CD14-positive monocyte (primary cell): ENCODE measurements at regions not wholly inside any gene's neighbourhood (a gene's known extent, or its start where the extent isn't known, plus 50 kb on each side); places are given as distances from the start of the nearest gene placed in this dataset.

Experiments used
- DNase-seq, 3 donors: peaks; one replicate each; pipeline ENCODE4 v3.0.0-alpha.2; 2011 to 2022
- H2AFZ ChIP-seq: 2 replicates; pipeline ENCODE4 v1.6.0; 2012; ENCODE audit warnings: mild to moderate bottlenecking, low read depth, low read length, inconsistent platforms; ENCODE audit not compliant: insufficient read depth, poor library complexity, severe bottlenecking
- H3K27ac ChIP-seq, 2 donors: 1 replicate in 1 of 2; 2 replicates in 1 of 2; pipeline ENCODE4 v1.5.1; 2012 to 2013; ENCODE audit warnings: low read length in 2 of 2, control low read depth in 1 of 2, inconsistent platforms in 1 of 2, low read depth in 1 of 2, mild to moderate bottlenecking in 1 of 2
- H3K27me3 ChIP-seq, 2 donors: one replicate each; pipeline versions ENCODE4 v1.6.0 to v1.6.1; 2011 to 2013; ENCODE audit warnings: low read length in 2 of 2; ENCODE audit not compliant: control insufficient read depth in 2 of 2, insufficient read depth in 2 of 2
- H3K36me3 ChIP-seq, 2 donors: replicated peaks in 1 of 2; 1 replicate in 1 of 2; 2 replicates in 1 of 2; pipeline versions ENCODE4 v1.5.1 to v1.6.1; 2012 to 2013; ENCODE audit warnings: low read length in 2 of 2, control low read depth in 1 of 2, inconsistent platforms in 1 of 2, mild to moderate bottlenecking in 1 of 2; ENCODE audit not compliant: insufficient read depth in 2 of 2, control insufficient read depth in 1 of 2
- H3K4me1 ChIP-seq, 2 donors: 1 replicate in 1 of 2; 2 replicates in 1 of 2; pipeline versions ENCODE4 v1.5.1 to v1.6.1; 2012 to 2013; ENCODE audit warnings: low read length in 2 of 2, control low read depth in 1 of 2, inconsistent platforms in 1 of 2, mild to moderate bottlenecking in 1 of 2, moderate library complexity in 1 of 2; ENCODE audit not compliant: insufficient read depth in 2 of 2, control insufficient read depth in 1 of 2
- H3K4me2 ChIP-seq: replicated peaks from 2 replicates; pipeline ENCODE3; 2012; ENCODE audit warnings: low read length, moderate library complexity, mild to moderate bottlenecking; ENCODE audit not compliant: poor library complexity, severe bottlenecking; ENCODE audit errors: extremely low read depth
- H3K4me3 ChIP-seq, 3 experiments: fragments of 200-600 bp in 1 of 3; sonication (generic) in 1 of 3; replicated peaks in 1 of 3; 1 replicate in 2 of 3; 2 replicates in 1 of 3; pipeline ENCODE4 v1.5.1; 2011 to 2013; ENCODE audit warnings: low read length in 3 of 3, mild to moderate bottlenecking in 3 of 3, control low read depth in 2 of 3, low read depth in 2 of 3, inconsistent platforms in 1 of 3, moderate library complexity in 1 of 3
- H3K79me2 ChIP-seq: 2 replicates; pipeline ENCODE4 v1.6.0; 2012; ENCODE audit warnings: mild to moderate bottlenecking, control low read depth, inconsistent platforms, low read length, moderate library complexity; ENCODE audit not compliant: insufficient read depth
- H3K9ac ChIP-seq: 2 replicates; pipeline ENCODE4 v1.6.0; 2017; ENCODE audit warnings: low read length, mild to moderate bottlenecking; ENCODE audit not compliant: insufficient read depth, poor library complexity, severe bottlenecking
- H3K9me3 ChIP-seq, 2 donors: replicated peaks in 1 of 2; 1 replicate in 1 of 2; 2 replicates in 1 of 2; pipeline versions ENCODE4 v1.5.1 to v1.6.1; 2012 to 2013; ENCODE audit warnings: low read length in 2 of 2, control low read depth in 1 of 2; ENCODE audit not compliant: control insufficient read depth in 1 of 2, insufficient read depth in 1 of 2
- H4K20me1 ChIP-seq: 2 replicates; pipeline ENCODE4 v1.6.0; 2012; ENCODE audit warnings: mild to moderate bottlenecking, low read length, control low read depth, moderate library complexity; ENCODE audit not compliant: insufficient read depth
- H3K27ac Mint-ChIP-seq, 7 donors: one replicate each; pipeline ENCODE4 v1.8.0; 2020; ENCODE audit warnings: mild to moderate bottlenecking in 7 of 7, mixed read lengths in 7 of 7, moderate library complexity in 6 of 7, inconsistent platforms in 2 of 7
- H3K27me3 Mint-ChIP-seq, 3 donors: one replicate each; pipeline ENCODE4 v1.8.0; 2021 to 2022; ENCODE audit warnings: low read depth in 3 of 3, mild to moderate bottlenecking in 3 of 3, mixed read lengths in 3 of 3, moderate library complexity in 3 of 3, inconsistent platforms in 1 of 3
- H3K36me3 Mint-ChIP-seq, 2 donors: one replicate each; pipeline ENCODE4 v1.8.0; 2020; ENCODE audit warnings: mixed read lengths in 2 of 2, inconsistent platforms in 1 of 2, mild to moderate bottlenecking in 1 of 2
- H3K4me1 Mint-ChIP-seq: one replicate; pipeline ENCODE4 v1.8.0; 2020; ENCODE audit warnings: mild to moderate bottlenecking, mixed read lengths
- H3K4me3 Mint-ChIP-seq, 2 donors: one replicate each; pipeline ENCODE4 v1.8.0; 2020; ENCODE audit warnings: mild to moderate bottlenecking in 2 of 2, mixed read lengths in 2 of 2, moderate library complexity in 1 of 2
- H3K9me3 Mint-ChIP-seq, 7 donors: one replicate each; pipeline ENCODE4 v1.8.0; 2020 to 2022; ENCODE audit warnings: mixed read lengths in 7 of 7, mild to moderate bottlenecking in 6 of 7, moderate library complexity in 6 of 7, inconsistent platforms in 2 of 7
- WGBS: methylation state at CpG from one replicate; pipeline ENCODE4 v1.1.5; 2013; ENCODE audit warnings: missing lambda C conversion rate; ENCODE audit not compliant: insufficient coverage; 5-methylcytosine and 5-hydroxymethylcytosine counted together
- intact Hi-C, 2 donors: fragments of 100-400 bp; cut with micrococcal nuclease; formaldehyde crosslinking; loops; one replicate each; pipeline versions ENCODE4 v1.15.0 to v1.15.1; 2023
- TF ChIP-seq, protein P1 (sequence below): fragments of 200-600 bp; IDR thresholded peaks from one replicate; pipeline ENCODE4 v1.8.0; 2022; ENCODE audit warnings: antibody characterized with exemption, mild to moderate bottlenecking

DNA sequence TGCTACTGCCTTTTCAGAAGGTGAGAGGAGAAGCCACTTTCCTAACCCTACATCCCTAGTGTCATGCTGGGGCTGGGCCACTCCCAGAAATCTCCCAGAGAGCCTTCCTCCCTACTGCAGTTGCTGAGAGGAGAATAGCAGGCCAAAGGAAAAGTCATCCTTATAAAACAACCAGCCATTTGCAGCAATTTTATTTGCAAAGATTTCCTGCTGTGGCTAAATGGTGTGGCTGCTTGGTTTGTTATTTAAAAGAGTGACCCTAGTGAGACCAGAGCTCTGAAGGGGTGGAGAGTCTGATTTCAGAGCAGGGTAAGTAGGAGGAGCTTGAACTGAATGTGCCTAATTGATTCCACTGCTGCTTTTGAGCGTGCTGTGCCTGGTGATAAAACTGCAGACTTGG is 232.0 kb downstream of the GRIN2B start:
- Mint-ChIP-seq H3K9me3 (peaks cover 0 to 4% (median 0%) of the 10 kb centered on the region in 7 donors), H3K4me1 (no peaks in the 10 kb centered on the region), H3K27me3 (peaks cover 1 to 9% (median 7%) of the 10 kb centered on the region in 3 donors), H3K36me3 (no peaks in the 10 kb centered on the region), H3K4me3 (no peak overlapping the region), H3K27ac (no peak overlapping the region)
- no peaks in the 10 kb centered on the region for H3K79me2 ChIP-seq
- H3K27me3 ChIP-seq = no peaks in the 10 kb centered on the region
- H3K9ac ChIP-seq = no peak overlapping the region
- no peak overlapping the region for H3K27ac ChIP-seq
- no peaks in the 10 kb centered on the region for H3K9me3 ChIP-seq
- intact Hi-C loops = no loop called here
- no peaks in the 10 kb centered on the region for H3K4me1 ChIP-seq
- H4K20me1 ChIP-seq = no peaks in the 10 kb centered on the region
- no peak overlapping the region for H2AFZ ChIP-seq
- TF ChIP-seq, protein P1, sequence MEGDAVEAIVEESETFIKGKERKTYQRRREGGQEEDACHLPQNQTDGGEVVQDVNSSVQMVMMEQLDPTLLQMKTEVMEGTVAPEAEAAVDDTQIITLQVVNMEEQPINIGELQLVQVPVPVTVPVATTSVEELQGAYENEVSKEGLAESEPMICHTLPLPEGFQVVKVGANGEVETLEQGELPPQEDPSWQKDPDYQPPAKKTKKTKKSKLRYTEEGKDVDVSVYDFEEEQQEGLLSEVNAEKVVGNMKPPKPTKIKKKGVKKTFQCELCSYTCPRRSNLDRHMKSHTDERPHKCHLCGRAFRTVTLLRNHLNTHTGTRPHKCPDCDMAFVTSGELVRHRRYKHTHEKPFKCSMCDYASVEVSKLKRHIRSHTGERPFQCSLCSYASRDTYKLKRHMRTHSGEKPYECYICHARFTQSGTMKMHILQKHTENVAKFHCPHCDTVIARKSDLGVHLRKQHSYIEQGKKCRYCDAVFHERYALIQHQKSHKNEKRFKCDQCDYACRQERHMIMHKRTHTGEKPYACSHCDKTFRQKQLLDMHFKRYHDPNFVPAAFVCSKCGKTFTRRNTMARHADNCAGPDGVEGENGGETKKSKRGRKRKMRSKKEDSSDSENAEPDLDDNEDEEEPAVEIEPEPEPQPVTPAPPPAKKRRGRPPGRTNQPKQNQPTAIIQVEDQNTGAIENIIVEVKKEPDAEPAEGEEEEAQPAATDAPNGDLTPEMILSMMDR = no peak
- no CpG with 5 or more reads among the region's 1 CpG for WGBS
- H3K4me2 ChIP-seq = no peak overlapping the region
- H3K4me3 ChIP-seq = no peak overlapping the region
- no peak for DNase-seq
- no peaks in the 10 kb centered on the region for H3K36me3 ChIP-seq

DNA sequence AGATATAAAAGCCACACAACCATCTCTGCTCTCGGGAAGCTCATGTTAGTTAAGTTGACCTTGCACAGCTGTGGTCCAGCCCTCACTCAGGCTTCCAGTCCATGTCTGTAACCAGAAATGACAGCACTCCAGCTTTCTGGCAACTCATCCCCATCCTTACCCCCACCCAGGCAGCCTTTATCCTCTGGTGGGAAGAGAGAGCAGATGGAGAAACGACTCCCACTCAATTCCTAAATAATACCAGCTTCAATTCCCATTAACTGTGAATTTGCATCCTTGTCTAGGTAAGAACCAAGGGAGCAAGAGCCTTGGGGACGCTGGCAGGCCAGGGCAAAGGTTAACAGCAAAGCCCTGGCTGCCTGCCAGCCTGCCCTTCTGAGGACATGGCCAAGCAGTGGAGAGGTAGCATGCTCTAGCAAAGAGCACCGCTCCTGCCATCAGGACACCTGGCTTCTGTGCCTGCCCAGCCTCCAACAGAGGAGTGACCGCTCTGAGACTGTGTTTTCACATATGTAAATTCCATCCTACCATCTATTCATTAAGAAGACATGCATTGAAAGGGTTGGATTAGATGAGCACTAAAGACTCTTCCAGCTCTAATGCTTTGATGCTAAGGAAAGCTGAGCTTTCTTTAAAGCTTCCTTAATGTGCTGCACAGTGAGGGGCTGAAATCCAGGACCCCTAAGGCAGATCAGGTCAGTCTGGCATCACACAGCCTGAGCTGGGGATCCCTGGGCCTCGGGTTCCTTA is 236.1 kb downstream of the GRIN2B start:
- intact Hi-C loops = no loop called here
- H2AFZ ChIP-seq = no peak overlapping the region
- Mint-ChIP-seq H3K4me1 (no peaks in the 10 kb centered on the region), H3K9me3 (peaks cover 0 to 4% (median 0%) of the 10 kb centered on the region in 7 donors), H3K27ac (no peak overlapping the region), H3K4me3 (no peak overlapping the region), H3K27me3 (peaks cover 1 to 9% (median 7%) of the 10 kb centered on the region in 3 donors), H3K36me3 (no peaks in the 10 kb centered on the region)
- no peak overlapping the region for H3K9ac ChIP-seq
- H3K79me2 ChIP-seq = no peaks in the 10 kb centered on the region
- no peaks in the 10 kb centered on the region for H4K20me1 ChIP-seq
- no peaks in the 10 kb centered on the region for H3K4me1 ChIP-seq
- no peaks in the 10 kb centered on the region for H3K36me3 ChIP-seq
- no peaks in the 10 kb centered on the region for H3K9me3 ChIP-seq
- H3K27me3 ChIP-seq = peaks cover 0 to 5% of the 10 kb centered on the region in 2 donors
- 62% methylated on average over 3 of the region's 6 CpGs for WGBS
- no peak overlapping the region for H3K4me2 ChIP-seq
- no peak overlapping the region for H3K27ac ChIP-seq
- TF ChIP-seq, protein P1 = no peak
- H3K4me3 ChIP-seq = no peak overlapping the region
- DNase-seq = no peak
